GM12892 (cell line): ENCODE measurements at regions not wholly inside any gene's neighbourhood (a gene's known extent, or its start where the extent isn't known, plus 50 kb on each side); places are given as distances from the start of the nearest gene placed in this dataset.

ENCODE experiments used
- POLR2A ChIP-seq: IDR thresholded peaks from 2 replicates; pipeline ENCODE4 v1.6.1; 2011; ENCODE audit warnings: low read depth, low read length, control low read depth
- POLR2AphosphoS5 ChIP-seq: IDR thresholded peaks from 2 replicates; pipeline ENCODE4 v1.6.1; 2011; ENCODE audit warnings: low read depth, low read length, control low read depth
- TAF1 ChIP-seq: IDR thresholded peaks from 2 replicates; pipeline ENCODE4 v1.6.1; 2011; ENCODE audit warnings: low read depth, mild to moderate bottlenecking, control low read depth, low read length, borderline replicate concordance

GRCh38 chr9:18422296-18423036, 51.5 kb upstream of the ADAMTSL1 start:
- no peak for TF ChIP-seq POLR2A
- TF ChIP-seq POLR2AphosphoS5 = no peak
- TF ChIP-seq TAF1 = no peak
